GM23248 (cell line): ENCODE measurements at regions not wholly inside any gene's neighbourhood (a gene's known extent, or its start where the extent isn't known, plus 50 kb on each side); places are given as distances from the start of the nearest gene placed in this dataset.

Experiments
- DNase-seq: peaks from one replicate; pipeline ENCODE4 v3.0.0-alpha.2; 2015
- H2AFZ ChIP-seq: fragments of 200-600 bp; sonication (generic); 2 replicates; pipeline ENCODE4 v1.6.1; 2016; ENCODE audit warnings: antibody characterized with exemption
- H3F3A ChIP-seq: fragments of 200-600 bp; sonication (generic); 2 replicates; pipeline ENCODE4 v1.6.1; 2016; ENCODE audit warnings: mild to moderate bottlenecking, antibody characterized with exemption, mixed run types; ENCODE audit not compliant: insufficient read depth
- H3K27ac ChIP-seq: fragments of 200-600 bp; sonication (generic); 2 replicates; pipeline ENCODE4 v1.5.1; 2016; ENCODE audit warnings: mild to moderate bottlenecking
- H3K27me3 ChIP-seq: fragments of 200-600 bp; sonication (generic); replicated peaks from 2 replicates; pipeline ENCODE4 v1.6.1; 2016; ENCODE audit warnings: mild to moderate bottlenecking; ENCODE audit not compliant: insufficient read depth
- H3K36me3 ChIP-seq: fragments of 200-600 bp; sonication (generic); 2 replicates; pipeline ENCODE4 v1.6.1; 2016; ENCODE audit warnings: low read depth, mild to moderate bottlenecking
- H3K4me1 ChIP-seq: fragments of 200-600 bp; sonication (generic); 2 replicates; pipeline ENCODE4 v1.6.1; 2016; ENCODE audit warnings: mild to moderate bottlenecking; ENCODE audit not compliant: insufficient read depth
- H3K4me2 ChIP-seq: fragments of 200-600 bp; sonication (generic); one replicate; pipeline ENCODE4 v1.6.1; 2016; ENCODE audit warnings: mild to moderate bottlenecking; ENCODE audit not compliant: unreplicated experiment
- H3K4me3 ChIP-seq: fragments of 200-600 bp; sonication (generic); 2 replicates; pipeline ENCODE4 v1.5.1; 2016; ENCODE audit warnings: mild to moderate bottlenecking
- H3K79me2 ChIP-seq: fragments of 200-600 bp; sonication (generic); 2 replicates; pipeline ENCODE4 v1.6.1; 2016; ENCODE audit warnings: mild to moderate bottlenecking; ENCODE audit not compliant: insufficient read depth
- H3K9ac ChIP-seq: fragments of 200-600 bp; sonication (generic); 2 replicates; pipeline ENCODE4 v1.6.1; 2016; ENCODE audit warnings: mild to moderate bottlenecking
- H3K9me2 ChIP-seq: fragments of 200-600 bp; sonication (generic); 2 replicates; pipeline ENCODE4 v1.6.1; 2016; ENCODE audit warnings: mixed run types, mild to moderate bottlenecking, moderate library complexity; ENCODE audit not compliant: insufficient read depth
- H3K9me3 ChIP-seq: fragments of 200-600 bp; sonication (generic); one replicate; pipeline ENCODE4 v1.6.1; 2017; ENCODE audit warnings: low read depth
- H4K20me1 ChIP-seq: fragments of 200-600 bp; sonication (generic); 2 replicates; pipeline ENCODE4 v1.6.0; 2016; ENCODE audit not compliant: insufficient read depth
- EZH2 ChIP-seq: fragments of 200-600 bp; sonication (generic); IDR thresholded peaks from 2 replicates; pipeline ENCODE4 v1.6.1; 2018; ENCODE audit warnings: antibody characterized with exemption, mild to moderate bottlenecking; ENCODE audit not compliant: insufficient read depth, poor library complexity, severe bottlenecking
- EZH2phosphoT487 ChIP-seq: fragments of 200-600 bp; sonication (generic); IDR thresholded peaks from 2 replicates; pipeline ENCODE4 v1.6.1; 2018; ENCODE audit warnings: antibody characterized with exemption, moderate library complexity, mild to moderate bottlenecking, low read depth; ENCODE audit not compliant: insufficient read depth
- WGBS, 2 experiments: methylation state at CpG; one replicate each; pipeline ENCODE4 v1.1.6; 2015 to 2017; ENCODE audit warnings: low lambda C conversion rate in 2 of 2, low coverage in 1 of 2; ENCODE audit errors: missing lambda C conversion rate in 2 of 2; 5-methylcytosine and 5-hydroxymethylcytosine counted together
- in situ Hi-C: fragments of 300-500 bp; cut with MboI; formaldehyde crosslinking; loops from 2 replicates; pipeline ENCODE4 v1.15.0; 2020

- Histone ChIP-seq H3K27me3 (no peaks in the 10 kb centered on the region), H3K9me3 (no peaks in the 10 kb centered on the region), H3F3A (no peaks in the 10 kb centered on the region), H3K9ac (no peak overlapping the region), H3K4me1 (no peaks in the 10 kb centered on the region), H3K9me2 (no peaks in the 10 kb centered on the region), H3K4me2 (no peak overlapping the region), H3K36me3 (no peaks in the 10 kb centered on the region), H2AFZ (no peak overlapping the region), H4K20me1 (no peaks in the 10 kb centered on the region), H3K79me2 (no peaks in the 10 kb centered on the region), H3K4me3 (no peak overlapping the region), H3K27ac (no peak overlapping the region)
- TF ChIP-seq EZH2phosphoT487 (no peak), EZH2 (no peak)
- in situ Hi-C loops, result no loop called here
- DNase-seq, result no peak
- 69 to 70% methylated on average over 1 of the region's 1 CpG for WGBS, 2 experiments
These were observed 142.6 kb upstream of the COL1A2 start for GRCh38 chr7:94252124-94252523.

GRCh38 chr7:94252971-94253370 lies 141.7 kb upstream of the COL1A2 start:
- DNase-seq, result no peak
- no peak overlapping the region for H3K27ac ChIP-seq
- no peaks in the 10 kb centered on the region for H3K9me2 ChIP-seq
- TF ChIP-seq EZH2 (no peak), EZH2phosphoT487 (no peak)
- no peak overlapping the region for H2AFZ ChIP-seq
- no peaks in the 10 kb centered on the region for H3K36me3 ChIP-seq
- H3K9ac ChIP-seq, result no peak overlapping the region
- H3K4me2 ChIP-seq, result no peak overlapping the region
- in situ Hi-C loops, result no loop called here
- no peaks in the 10 kb centered on the region for H3K27me3 ChIP-seq
- H3K79me2 ChIP-seq, result no peaks in the 10 kb centered on the region
- no peaks in the 10 kb centered on the region for H3F3A ChIP-seq
- H3K4me1 ChIP-seq, result peaks cover 5% of the 10 kb centered on the region; the same call in 1 of the 2 replicates
- no peaks in the 10 kb centered on the region for H4K20me1 ChIP-seq
- no peaks in the 10 kb centered on the region for H3K9me3 ChIP-seq
- H3K4me3 ChIP-seq, result no peak overlapping the region

GRCh38 chr7:94253686-94254085 lies 141.0 kb upstream of the COL1A2 start:
- WGBS, 2 experiments, result 48 to 54% methylated on average over 1 of the region's 1 CpG
- in situ Hi-C loops, result no loop called here

GRCh38 chr7:94258418-94259300 lies 136.0 kb upstream of the COL1A2 start:
- Histone ChIP-seq H3K9me3 (no peaks in the 10 kb centered on the region), H2AFZ (peak overlapping the region; percentile 29)

More at GRCh38 chr7:94253686-94254085, 141.0 kb upstream of the COL1A2 start:
- H3K4me3 ChIP-seq, result no peak overlapping the region
- no peak for TF ChIP-seq EZH2
- no peak for TF ChIP-seq EZH2phosphoT487
- H3K4me1 ChIP-seq, result peaks cover 12% of the 10 kb centered on the region
- no peaks in the 10 kb centered on the region for H3K36me3 ChIP-seq
- H2AFZ ChIP-seq, result no peak overlapping the region
- no peak overlapping the region for H3K27ac ChIP-seq
- H3K27me3 ChIP-seq, result no peaks in the 10 kb centered on the region
- H3K9me3 ChIP-seq, result no peaks in the 10 kb centered on the region
- H4K20me1 ChIP-seq, result no peaks in the 10 kb centered on the region
- no peaks in the 10 kb centered on the region for H3F3A ChIP-seq
- no peaks in the 10 kb centered on the region for H3K9me2 ChIP-seq
- no peak for DNase-seq
- no peak overlapping the region for H3K4me2 ChIP-seq
- H3K9ac ChIP-seq, result no peak overlapping the region
- H3K79me2 ChIP-seq, result no peaks in the 10 kb centered on the region

More at GRCh38 chr7:94258418-94259300, 136.0 kb upstream of the COL1A2 start:
- Histone ChIP-seq H3K9ac (no peak overlapping the region), H3K27me3 (no peaks in the 10 kb centered on the region), H3K79me2 (no peaks in the 10 kb centered on the region), H3K4me2 (no peak overlapping the region), H3K4me3 (no peak overlapping the region), H3K27ac (no peak overlapping the region), H4K20me1 (no peaks in the 10 kb centered on the region), H3K36me3 (no peaks in the 10 kb centered on the region), H3K9me2 (peaks cover 5% of the 10 kb centered on the region; the same call in 1 of the 2 replicates), H3F3A (no peaks in the 10 kb centered on the region), H3K4me1 (peaks cover 12% of the 10 kb centered on the region)
- in situ Hi-C loops, result no loop called here
- TF ChIP-seq EZH2, result no peak
- TF ChIP-seq EZH2phosphoT487, result no peak
- no peak for DNase-seq
- 36 to 45% methylated on average over 11 of the region's 11 CpGs for WGBS, 2 experiments
